Endothelial cell of umbilical vein (primary cell): ENCODE measurements at regions not wholly inside any gene's neighbourhood (a gene's known extent, or its start where the extent isn't known, plus 50 kb on each side); places are given as distances from the start of the nearest gene placed in this dataset.

Experiments
- BruUV-seq: library from RNA; stranded (reverse); fragments of 400-500 nt; replicated peaks from 2 replicates; lab custom pipeline; 2021; lab: Mats Ljungman, UMichigan
- CTCF ChIA-PET: fragments of 300-600, 350-600 bp; sonication (Branson Sonifier 250); formaldehyde crosslinking; loops from one replicate; lab custom pipeline; 2021; ENCODE audit warnings: antibody characterized with exemption, inconsistent platforms; lab: Charles Lee
- POLR2A ChIA-PET: fragments of 300-600, 350-600 bp; sonication (Branson Sonifier 250); formaldehyde crosslinking; loops from one replicate; lab custom pipeline; 2021; ENCODE audit warnings: antibody characterized with exemption, inconsistent platforms; lab: Charles Lee
- DNase-seq: peaks from one replicate; pipeline ENCODE4 v3.0.0-alpha.2; 2011; ENCODE audit warnings: low read depth, low spot score
- FAIRE-seq: peaks from 2 replicates; lab custom pipeline; 2011; peaks lifted over from hg19 to GRCh38; lab: Jason Lieb, UNC
- H2AFZ ChIP-seq: 2 replicates; pipeline ENCODE4 v1.6.0; 2012; ENCODE audit warnings: low read depth, low read length, control low read depth, inconsistent platforms
- H3K27ac ChIP-seq: 2 replicates; pipeline ENCODE4 v1.5.1; 2011; ENCODE audit warnings: low read depth, mild to moderate bottlenecking, control low read depth, low read length, moderate library complexity; ENCODE audit not compliant: insufficient read depth
- H3K27me3 ChIP-seq, 2 experiments: 2 replicates each; pipeline versions ENCODE4 v1.6.0 to v1.6.1; 2011; ENCODE audit warnings: low read length in 2 of 2, mixed read lengths in 1 of 2; ENCODE audit not compliant: control insufficient read depth in 2 of 2, insufficient read depth in 2 of 2
- H3K36me3 ChIP-seq, 2 experiments: 2 replicates in 1 of 2; 3 replicates in 1 of 2; pipeline ENCODE4 v1.5.1; 2011; ENCODE audit warnings: low read length in 2 of 2, mild to moderate bottlenecking in 1 of 2, moderate library complexity in 1 of 2; ENCODE audit not compliant: control insufficient read depth in 2 of 2, insufficient read depth in 2 of 2; ENCODE audit errors: extremely low read depth in 1 of 2
- H3K4me1 ChIP-seq: 3 replicates; pipeline ENCODE4 v1.5.1; 2011; ENCODE audit warnings: mild to moderate bottlenecking, low read length; ENCODE audit not compliant: control insufficient read depth, insufficient read depth; ENCODE audit errors: extremely low read depth
- H3K4me2 ChIP-seq: 2 replicates; pipeline ENCODE4 v1.6.1; 2011; ENCODE audit warnings: low read length, control low read depth, mixed read lengths; ENCODE audit not compliant: insufficient read depth
- H3K4me3 ChIP-seq, 3 experiments: fragments of 200-600 bp in 1 of 3; sonication (generic), shearing (Covaris generic) in 1 of 3; replicated peaks in 1 of 3; 2 replicates each; pipeline ENCODE4 v1.5.1; 2011 to 2016; ENCODE audit warnings: control low read depth in 3 of 3, low read length in 3 of 3, mild to moderate bottlenecking in 2 of 3, inconsistent platforms in 1 of 3, low read depth in 1 of 3, moderate library complexity in 1 of 3; ENCODE audit not compliant: insufficient read depth in 1 of 3
- H3K79me2 ChIP-seq: 2 replicates; pipeline ENCODE4 v1.6.0; 2012; ENCODE audit warnings: low read length, inconsistent platforms; ENCODE audit not compliant: control insufficient read depth, insufficient read depth
- H3K9ac ChIP-seq: replicated peaks from 2 replicates; pipeline ENCODE3; 2011; ENCODE audit warnings: low read length, control low read depth; ENCODE audit not compliant: insufficient read depth; ENCODE audit errors: extremely low read depth
- H3K9me1 ChIP-seq: replicated peaks from 3 replicates; pipeline ENCODE4 v1.6.0; 2011; ENCODE audit warnings: mild to moderate bottlenecking, low read length; ENCODE audit not compliant: control insufficient read depth, insufficient read depth; ENCODE audit errors: extremely low read depth
- H3K9me3 ChIP-seq: replicated peaks from 2 replicates; pipeline ENCODE4 v1.5.1; 2012; ENCODE audit warnings: low read length, inconsistent platforms; ENCODE audit not compliant: control insufficient read depth, insufficient read depth
- H4K20me1 ChIP-seq: replicated peaks from 2 replicates; pipeline ENCODE3; 2011; ENCODE audit warnings: mild to moderate bottlenecking, low read length; ENCODE audit not compliant: control insufficient read depth, insufficient read depth; ENCODE audit errors: extremely low read depth
- CTCF ChIP-seq, 2 donors: IDR thresholded peaks; 1 replicate in 1 of 2; 2 replicates in 1 of 2; pipeline ENCODE4 v1.5.1; 2011; ENCODE audit warnings: low read length in 2 of 2, mild to moderate bottlenecking in 2 of 2, moderate library complexity in 2 of 2, control low read depth in 1 of 2, inconsistent platforms in 1 of 2, low read depth in 1 of 2; ENCODE audit not compliant: insufficient read depth in 1 of 2; ENCODE audit errors: extremely low read depth in 1 of 2
- EZH2 ChIP-seq: IDR thresholded peaks from 2 replicates; pipeline ENCODE4 v1.6.1; 2012; ENCODE audit warnings: borderline replicate concordance, low read depth, mild to moderate bottlenecking, moderate library complexity, low read length, inconsistent platforms; ENCODE audit not compliant: severe bottlenecking
- FOS ChIP-seq: IDR thresholded peaks from 2 replicates; pipeline ENCODE4 v1.6.1; 2011; ENCODE audit warnings: mild to moderate bottlenecking, low read length, moderate library complexity, borderline replicate concordance; ENCODE audit not compliant: insufficient read depth
- GATA2 ChIP-seq: IDR thresholded peaks from 2 replicates; pipeline ENCODE4 v1.7.0; 2011; ENCODE audit warnings: low read depth, mild to moderate bottlenecking, moderate library complexity, mixed read lengths, low read length; ENCODE audit not compliant: insufficient read length, insufficient read depth
- JUN ChIP-seq: IDR thresholded peaks from 2 replicates; pipeline ENCODE4 v1.6.1; 2011; ENCODE audit warnings: borderline replicate concordance, low read depth; ENCODE audit not compliant: insufficient read length, insufficient read depth
- MAX ChIP-seq: IDR thresholded peaks from 2 replicates; pipeline ENCODE4 v1.6.1; 2011; ENCODE audit not compliant: insufficient read depth, insufficient read length
- MYC ChIP-seq: IDR thresholded peaks from one replicate; pipeline ENCODE4 v1.6.1; 2011; ENCODE audit warnings: mild to moderate bottlenecking, low read depth, low read length
- POLR2A ChIP-seq: IDR thresholded peaks from 2 replicates; pipeline ENCODE4 v1.6.1; 2012; ENCODE audit warnings: low read depth, mild to moderate bottlenecking, control low read depth, low read length
- POLR2AphosphoS5 ChIP-seq: IDR thresholded peaks from 2 replicates; pipeline ENCODE4 v1.6.1; 2012; ENCODE audit warnings: low read depth, mild to moderate bottlenecking, control low read depth, low read length, moderate library complexity; ENCODE audit not compliant: insufficient read depth
- dilution Hi-C: fragments of 300-500 bp; cut with MboI; formaldehyde crosslinking; loops from one replicate; pipeline ENCODE4 v1.15.0; 2019; ENCODE audit warnings: low sequenced_read_pairs; ENCODE audit not compliant: extremely low pct_ligation_motif_present
- intact Hi-C: fragments of 100-400 bp; cut with micrococcal nuclease; formaldehyde crosslinking; loops from one replicate; pipeline ENCODE4 v1.10.0; 2022

- H3K79me2 ChIP-seq, result no peaks in the 10 kb centered on the region
- dilution Hi-C loops, result no loop called here
- H3K27me3 ChIP-seq, result no peaks in the 10 kb centered on the region
- no peaks in the 10 kb centered on the region for H4K20me1 ChIP-seq
- no peak for FAIRE-seq
- CTCF ChIA-PET, result interaction anchor here (1.1 kb wide), 1 partner anchor 14 kb away, joined by 3 read pairs; no protein-coding TSS in a partner anchor
- no peak overlapping the region for H3K4me3 ChIP-seq
- H3K4me2 ChIP-seq, result no peak overlapping the region
- POLR2A ChIA-PET, result interaction anchor here (0.6 kb wide), 1 partner anchor 151 kb away, joined by 5 read pairs; no protein-coding TSS in a partner anchor
- no peaks in the 10 kb centered on the region for H3K36me3 ChIP-seq
- H3K9ac ChIP-seq, result no peak overlapping the region
- no peak for TF ChIP-seq CTCF (IDR thresholded peaks at IDR 0.05; ENCODE audit: extremely low read depth in 1 of 2, insufficient read depth in 1 of 2, low read depth in 1 of 2, low read length in 2 of 2)
- TF ChIP-seq POLR2AphosphoS5, result no peak
- intact Hi-C loops, result no loop called here
- BruUV-seq, result no TSS peak
- no peaks in the 10 kb centered on the region for H3K9me1 ChIP-seq
- DNase-seq, result no peak
- H3K9me3 ChIP-seq, result no peaks in the 10 kb centered on the region
- H3K4me1 ChIP-seq, result peaks cover 1% of the 10 kb centered on the region
- no peak overlapping the region for H2AFZ ChIP-seq
- no peak overlapping the region for H3K27ac ChIP-seq
Observed at GRCh38 chr20:17811628-17811965, 111.8 kb downstream of the BANF2 start.

- Histone ChIP-seq H4K20me1 (no peaks in the 10 kb centered on the region), H2AFZ (no peak overlapping the region), H3K36me3 (no peaks in the 10 kb centered on the region), H3K9me1 (no peaks in the 10 kb centered on the region), H3K27ac (no peak overlapping the region), H3K27me3 (no peaks in the 10 kb centered on the region), H3K4me1 (peaks cover 4% of the 10 kb centered on the region), H3K79me2 (no peaks in the 10 kb centered on the region), H3K4me2 (no peak overlapping the region), H3K4me3 (no peak overlapping the region), H3K9ac (no peak overlapping the region), H3K9me3 (no peaks in the 10 kb centered on the region)
- intact Hi-C loops, result no loop called here
- dilution Hi-C loops, result no loop called here
- ChIA-PET POLR2A (interaction anchor here (0.6 kb wide), 1 partner anchor 151 kb away, joined by 5 read pairs; no protein-coding TSS in a partner anchor), CTCF (no interaction called here)
- no TSS peak for BruUV-seq
- DNase-seq (no peak), FAIRE-seq (no peak)
- TF ChIP-seq CTCF (IDR thresholded peaks at IDR 0.05; ENCODE audit: extremely low read depth in 1 of 2, insufficient read depth in 1 of 2, low read depth in 1 of 2, low read length in 2 of 2) (no peak), FOS (no peak), POLR2AphosphoS5 (no peak), EZH2 (no peak), MYC (no peak), POLR2A (no peak), JUN (no peak), MAX (no peak), GATA2 (no peak)
Observed at GRCh38 chr20:17810847-17811627, 111.3 kb downstream of the BANF2 start.
